ENCODE measurements at regions not wholly inside any gene's neighbourhood (a gene's known extent, or its start where the extent isn't known, plus 50 kb on each side); places are given as distances from the start of the nearest gene placed in this dataset.

DNA sequence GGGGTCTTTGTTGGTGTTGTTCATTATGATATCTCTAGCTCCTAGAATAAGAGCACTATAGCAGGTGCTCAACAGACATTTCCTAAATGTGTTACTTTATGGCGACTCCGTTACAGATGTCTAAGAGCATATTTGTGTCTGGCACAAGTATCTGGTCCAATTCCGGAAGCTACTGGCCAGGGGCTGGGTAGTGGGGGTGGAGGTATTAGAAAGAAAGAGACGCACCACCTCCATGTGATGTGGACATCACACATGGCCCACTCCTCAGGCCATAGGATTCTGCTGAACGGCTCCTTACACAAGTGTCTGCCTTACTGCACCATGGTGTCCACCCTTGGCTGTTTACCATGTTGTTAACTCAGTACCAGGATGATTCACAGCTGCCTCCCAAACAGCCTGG is 296.8 kb upstream of the MKI67 start:
- TF ChIP-seq, protein P1, sequence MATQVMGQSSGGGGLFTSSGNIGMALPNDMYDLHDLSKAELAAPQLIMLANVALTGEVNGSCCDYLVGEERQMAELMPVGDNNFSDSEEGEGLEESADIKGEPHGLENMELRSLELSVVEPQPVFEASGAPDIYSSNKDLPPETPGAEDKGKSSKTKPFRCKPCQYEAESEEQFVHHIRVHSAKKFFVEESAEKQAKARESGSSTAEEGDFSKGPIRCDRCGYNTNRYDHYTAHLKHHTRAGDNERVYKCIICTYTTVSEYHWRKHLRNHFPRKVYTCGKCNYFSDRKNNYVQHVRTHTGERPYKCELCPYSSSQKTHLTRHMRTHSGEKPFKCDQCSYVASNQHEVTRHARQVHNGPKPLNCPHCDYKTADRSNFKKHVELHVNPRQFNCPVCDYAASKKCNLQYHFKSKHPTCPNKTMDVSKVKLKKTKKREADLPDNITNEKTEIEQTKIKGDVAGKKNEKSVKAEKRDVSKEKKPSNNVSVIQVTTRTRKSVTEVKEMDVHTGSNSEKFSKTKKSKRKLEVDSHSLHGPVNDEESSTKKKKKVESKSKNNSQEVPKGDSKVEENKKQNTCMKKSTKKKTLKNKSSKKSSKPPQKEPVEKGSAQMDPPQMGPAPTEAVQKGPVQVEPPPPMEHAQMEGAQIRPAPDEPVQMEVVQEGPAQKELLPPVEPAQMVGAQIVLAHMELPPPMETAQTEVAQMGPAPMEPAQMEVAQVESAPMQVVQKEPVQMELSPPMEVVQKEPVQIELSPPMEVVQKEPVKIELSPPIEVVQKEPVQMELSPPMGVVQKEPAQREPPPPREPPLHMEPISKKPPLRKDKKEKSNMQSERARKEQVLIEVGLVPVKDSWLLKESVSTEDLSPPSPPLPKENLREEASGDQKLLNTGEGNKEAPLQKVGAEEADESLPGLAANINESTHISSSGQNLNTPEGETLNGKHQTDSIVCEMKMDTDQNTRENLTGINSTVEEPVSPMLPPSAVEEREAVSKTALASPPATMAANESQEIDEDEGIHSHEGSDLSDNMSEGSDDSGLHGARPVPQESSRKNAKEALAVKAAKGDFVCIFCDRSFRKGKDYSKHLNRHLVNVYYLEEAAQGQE (IDR thresholded peaks at IDR 0.05; ENCODE audit: insufficient read depth in 1 of 2, low read depth in 2 of 2, low read length in 2 of 2): no peak
- TF ChIP-seq SIN3A (IDR thresholded peaks at IDR 0.05; ENCODE audit: borderline replicate concordance, insufficient read depth, low read length) (no peak), TAF1 (IDR thresholded peaks at IDR 0.05; ENCODE audit: borderline replicate concordance, insufficient read depth, low read length) (no peak), POLR2AphosphoS5 (IDR thresholded peaks at IDR 0.05; ENCODE audit: low read depth, low read length) (no peak)

DNA sequence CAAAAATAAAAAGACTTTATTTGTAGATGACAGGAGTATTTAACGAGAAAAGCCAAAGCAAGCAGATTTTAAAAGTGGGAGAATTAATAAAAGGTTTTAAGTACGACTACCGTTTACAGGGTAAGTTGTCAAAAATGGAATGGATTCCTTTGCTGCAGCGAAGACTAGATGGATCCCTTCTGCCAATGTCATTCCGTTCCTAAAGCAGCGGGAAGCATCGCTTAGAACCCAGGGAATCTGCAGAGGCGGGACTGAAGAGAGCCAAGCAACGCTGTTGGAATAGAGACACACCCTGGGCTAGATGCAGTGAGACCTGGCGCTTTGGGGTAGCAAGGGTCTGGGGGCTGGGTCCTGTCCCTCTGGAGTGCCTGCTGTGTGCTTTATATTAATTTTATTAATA is 303.1 kb upstream of the MKI67 start:
- TF ChIP-seq, protein P1 (IDR thresholded peaks at IDR 0.05; ENCODE audit: insufficient read depth in 1 of 2, low read depth in 2 of 2, low read length in 2 of 2): no peak
- no peak for TF ChIP-seq SIN3A (IDR thresholded peaks at IDR 0.05; ENCODE audit: borderline replicate concordance, insufficient read depth, low read length)
- TF ChIP-seq POLR2AphosphoS5 (IDR thresholded peaks at IDR 0.05; ENCODE audit: low read depth, low read length): no peak
- TF ChIP-seq TAF1 (IDR thresholded peaks at IDR 0.05; ENCODE audit: borderline replicate concordance, insufficient read depth, low read length): no peak
- TF ChIP-seq FOXP2 (optimal IDR thresholded peaks at IDR 0.05; ENCODE audit: borderline replicate concordance, extremely low read depth, extremely low read length, insufficient read depth): no peak

DNA sequence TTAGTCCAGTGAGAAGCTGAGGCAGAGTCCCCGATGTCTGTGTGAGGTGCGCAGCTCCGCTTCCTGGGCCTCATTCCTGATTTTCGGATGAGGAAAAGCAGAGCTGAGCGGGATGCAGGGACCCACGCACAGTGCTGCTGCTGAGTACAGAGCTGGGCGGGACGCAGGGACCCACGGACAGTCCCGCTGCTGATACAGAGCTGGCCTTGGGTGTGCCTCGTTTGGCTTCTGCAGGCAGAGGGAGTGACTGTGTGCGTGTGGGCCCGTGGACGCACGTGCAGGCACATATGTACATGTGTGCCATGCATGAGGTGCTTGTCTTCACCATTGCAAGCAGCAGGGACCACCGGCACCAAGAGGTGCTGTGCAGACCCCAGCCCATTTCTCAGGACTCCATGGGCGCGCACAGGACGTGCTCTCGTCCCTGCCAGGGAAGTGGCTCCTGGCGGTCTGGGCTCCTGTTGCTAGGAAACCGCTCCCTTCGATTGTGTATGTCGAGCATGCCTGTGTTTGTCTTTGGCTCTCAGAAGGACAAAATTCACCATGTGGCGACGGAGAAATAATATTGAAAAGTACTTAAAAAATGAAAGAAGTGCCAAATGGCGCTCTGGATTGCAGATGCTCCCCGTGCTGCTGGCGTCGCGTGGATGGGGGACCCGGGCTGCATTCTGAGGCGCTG is 303.8 kb upstream of the MKI67 start:
- TF ChIP-seq POLR2AphosphoS5 (IDR thresholded peaks at IDR 0.05; ENCODE audit: low read depth, low read length) (no peak), SIN3A (IDR thresholded peaks at IDR 0.05; ENCODE audit: borderline replicate concordance, insufficient read depth, low read length) (no peak), TAF1 (IDR thresholded peaks at IDR 0.05; ENCODE audit: borderline replicate concordance, insufficient read depth, low read length) (no peak), FOXP2 (optimal IDR thresholded peaks at IDR 0.05; ENCODE audit: borderline replicate concordance, extremely low read depth, extremely low read length, insufficient read depth) (no peak)
- TF ChIP-seq, protein P1 (IDR thresholded peaks at IDR 0.05; ENCODE audit: insufficient read depth in 1 of 2, low read depth in 2 of 2, low read length in 2 of 2): no peak

DNA sequence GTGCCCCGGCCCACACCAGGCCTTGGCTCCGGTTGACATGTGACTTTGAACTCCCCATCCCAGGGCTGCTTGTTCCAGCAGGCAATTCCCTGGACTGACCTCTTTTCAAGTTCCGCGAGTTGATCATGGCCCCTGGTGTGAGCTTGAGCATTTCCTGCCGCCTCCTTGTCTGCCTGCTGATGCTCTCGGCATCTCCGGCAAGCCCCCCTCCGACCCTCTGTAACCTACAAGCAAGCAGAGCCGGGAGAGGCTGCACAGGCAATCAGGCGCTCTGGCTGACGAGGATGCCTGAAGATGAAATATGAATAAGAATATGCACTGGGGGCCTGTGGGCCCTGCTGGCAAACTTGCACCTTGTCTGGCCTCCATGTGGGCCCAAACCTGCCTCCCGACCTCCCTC is 304.9 kb upstream of the MKI67 start:
- TF ChIP-seq POLR2AphosphoS5 (IDR thresholded peaks at IDR 0.05; ENCODE audit: low read depth, low read length): no peak
- TF ChIP-seq SIN3A (IDR thresholded peaks at IDR 0.05; ENCODE audit: borderline replicate concordance, insufficient read depth, low read length): no peak
- no peak for TF ChIP-seq TAF1 (IDR thresholded peaks at IDR 0.05; ENCODE audit: borderline replicate concordance, insufficient read depth, low read length)
- no peak for TF ChIP-seq FOXP2 (optimal IDR thresholded peaks at IDR 0.05; ENCODE audit: borderline replicate concordance, extremely low read depth, extremely low read length, insufficient read depth)
- TF ChIP-seq, protein P1 (IDR thresholded peaks at IDR 0.05; ENCODE audit: insufficient read depth in 1 of 2, low read depth in 2 of 2, low read length in 2 of 2): no peak

Data from PFSK-1 (cell line).